Fibroblast of the aortic adventitia (primary cell): ENCODE measurements at regions not wholly inside any gene's neighbourhood (a gene's known extent, or its start where the extent isn't known, plus 50 kb on each side); places are given as distances from the start of the nearest gene placed in this dataset.

ENCODE experiments used
- DNase-seq: peaks from one replicate; pipeline ENCODE4 v3.0.0-alpha.2; 2010; ENCODE audit warnings: low read depth
- H3K4me3 ChIP-seq: 2 replicates; pipeline ENCODE4 v1.5.1; 2011; ENCODE audit warnings: low read depth, mild to moderate bottlenecking, control low read depth, low read length, moderate library complexity
- CTCF ChIP-seq: IDR thresholded peaks from 2 replicates; pipeline ENCODE4 v1.5.1; 2011; ENCODE audit warnings: mild to moderate bottlenecking, low read length, control low read depth, inconsistent platforms; ENCODE audit not compliant: insufficient read depth

GRCh38 chr12:76698316-76698715 lies 65.6 kb upstream of the ZDHHC17 start:
- no peak overlapping the region for H3K4me3 ChIP-seq
- TF ChIP-seq CTCF, result no peak
- DNase-seq, result no peak

GRCh38 chr12:76698966-76699365 lies 64.9 kb upstream of the ZDHHC17 start:
- no peak for DNase-seq
- TF ChIP-seq CTCF, result no peak
- no peak overlapping the region for H3K4me3 ChIP-seq

GRCh38 chr12:76701690-76702089 lies 62.2 kb upstream of the ZDHHC17 start:
- TF ChIP-seq CTCF, result no peak
- H3K4me3 ChIP-seq, result no peak overlapping the region
- no peak for DNase-seq

DNA sequence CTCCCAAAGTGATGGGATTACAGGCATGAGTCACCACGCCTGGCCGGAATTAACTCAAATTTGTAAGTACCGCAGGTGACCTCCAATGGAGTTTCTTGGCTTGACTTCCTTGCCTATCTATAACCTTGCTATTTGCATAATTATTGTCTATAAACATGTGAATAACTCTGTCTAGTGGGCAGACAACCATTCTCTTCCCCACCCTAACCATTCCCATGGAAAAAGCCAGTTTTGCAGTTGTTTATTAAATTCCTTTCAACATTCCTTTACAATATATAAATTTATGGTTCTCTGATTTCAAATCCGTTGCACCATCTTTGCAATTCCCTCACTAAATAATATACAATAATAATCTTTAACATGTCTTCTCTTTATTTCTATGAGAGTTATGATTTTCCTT lies 61.0 kb upstream of the ZDHHC17 start:
- DNase-seq, result no peak
- no peak overlapping the region for H3K4me3 ChIP-seq
- no peak for TF ChIP-seq CTCF

DNA sequence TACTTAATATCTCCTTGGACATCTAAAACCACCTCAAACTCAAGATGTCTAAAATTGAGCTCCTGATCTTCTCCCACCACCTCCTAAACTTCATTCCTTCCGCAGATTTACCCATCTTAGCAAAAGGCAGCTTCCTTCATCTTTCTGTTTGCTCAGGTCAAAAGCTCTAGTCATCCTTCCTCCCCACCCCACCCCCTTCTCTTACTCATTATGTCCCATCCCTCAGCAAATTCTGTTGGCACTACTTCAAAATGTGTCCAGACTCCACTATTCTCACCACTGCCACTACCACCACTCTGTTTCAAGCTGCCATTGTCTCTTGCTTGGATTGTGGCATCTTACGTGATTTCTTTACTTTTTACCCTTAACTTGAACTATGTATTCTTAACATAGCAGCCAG lies 59.2 kb upstream of the ZDHHC17 start:
- H3K4me3 ChIP-seq, result no peak overlapping the region
- no peak for TF ChIP-seq CTCF
- no peak for DNase-seq

- no peak for TF ChIP-seq CTCF
- no peak overlapping the region for H3K4me3 ChIP-seq
- DNase-seq, result no peak
Measured at GRCh38 chr12:76706101-76706500, 57.8 kb upstream of the ZDHHC17 start.

GRCh38 chr12:76706761-76707160 lies 57.2 kb upstream of the ZDHHC17 start:
- DNase-seq, result no peak
- no peak overlapping the region for H3K4me3 ChIP-seq
- no peak for TF ChIP-seq CTCF
